Lower lobe of right lung (tissue), 2 donors: ENCODE measurements at regions not wholly inside any gene's neighbourhood (a gene's known extent, or its start where the extent isn't known, plus 50 kb on each side); places are given as distances from the start of the nearest gene placed in this dataset.

Experiments used
- ATAC-seq, 2 donors: fragments of 200-7000 bp; cut with Tn5 transposase; one replicate each; pipeline ENCODE4 v1.9.1; 2020 to 2022; ENCODE audit warnings: mild to moderate bottlenecking in 2 of 2, moderate library complexity in 2 of 2
- DNase-seq: peaks from one replicate; pipeline ENCODE4 v3.0.0-alpha.2; 2020
- H3K27ac ChIP-seq: fragments of 200-600 bp; one replicate; pipeline ENCODE4 v1.8.0; 2022
- H3K27me3 ChIP-seq: fragments of 200-600 bp; one replicate; pipeline ENCODE4 v1.8.0; 2022; ENCODE audit warnings: low read depth
- H3K36me3 ChIP-seq: fragments of 200-600 bp; one replicate; pipeline ENCODE4 v1.8.0; 2022; ENCODE audit warnings: mild to moderate bottlenecking
- H3K4me1 ChIP-seq: fragments of 200-600 bp; one replicate; pipeline ENCODE4 v1.8.0; 2022
- H3K4me3 ChIP-seq: fragments of 200-600 bp; one replicate; pipeline ENCODE4 v1.8.0; 2022; ENCODE audit warnings: mild to moderate bottlenecking
- H3K9me3 ChIP-seq: fragments of 200-600 bp; one replicate; pipeline ENCODE4 v1.8.0; 2022
- CTCF ChIP-seq: fragments of 200-600 bp; IDR thresholded peaks from one replicate; pipeline ENCODE4 v1.8.0; 2022; ENCODE audit warnings: antibody characterized with exemption, mild to moderate bottlenecking
- intact Hi-C: fragments of 100-400 bp; cut with DNase I; formaldehyde crosslinking; loops from one replicate; pipeline ENCODE4 v1.11.0; 2022
- donor health status: DM: no; HTN: yes; CAD: no; lungs with severe emphysema.

GRCh38 chr21:38972078-38972477 is 166.3 kb downstream of the ETS2 start:
- no peak overlapping the region for H3K4me3 ChIP-seq
- H3K27me3 ChIP-seq = no peaks in the 10 kb centered on the region
- no peaks in the 10 kb centered on the region for H3K9me3 ChIP-seq
- no peak for TF ChIP-seq CTCF
- no peaks in the 10 kb centered on the region for H3K4me1 ChIP-seq
- no peaks in the 10 kb centered on the region for H3K36me3 ChIP-seq
- no peak for DNase-seq
- no peak for ATAC-seq
- no peak overlapping the region for H3K27ac ChIP-seq
- intact Hi-C loops = no loop called here

- ATAC-seq (no peak), DNase-seq (no peak)
- no peak overlapping the region for H3K4me3 ChIP-seq
- no peaks in the 10 kb centered on the region for H3K36me3 ChIP-seq
- no peak overlapping the region for H3K27ac ChIP-seq
- no peaks in the 10 kb centered on the region for H3K9me3 ChIP-seq
- intact Hi-C loops = no loop called here
- H3K4me1 ChIP-seq = peaks cover under 1% of the 10 kb centered on the region
- no peak for TF ChIP-seq CTCF
- H3K27me3 ChIP-seq = no peaks in the 10 kb centered on the region
Measured at GRCh38 chr21:38970765-38971164, 165.0 kb downstream of the ETS2 start.

- ATAC-seq (no peak), DNase-seq (no peak)
- peaks cover 7% of the 10 kb centered on the region for H3K4me1 ChIP-seq
- no peaks in the 10 kb centered on the region for H3K27me3 ChIP-seq
- no peaks in the 10 kb centered on the region for H3K9me3 ChIP-seq
- intact Hi-C loops = no loop called here
- no peaks in the 10 kb centered on the region for H3K36me3 ChIP-seq
- no peak overlapping the region for H3K4me3 ChIP-seq
- no peak overlapping the region for H3K27ac ChIP-seq
- TF ChIP-seq CTCF = no peak
Measured at GRCh38 chr21:38968887-38969543, 163.3 kb downstream of the ETS2 start.

GRCh38 chr21:38965910-38966504 is 160.3 kb downstream of the ETS2 start:
- H3K27me3 ChIP-seq = no peaks in the 10 kb centered on the region
- H3K36me3 ChIP-seq = no peaks in the 10 kb centered on the region
- ATAC-seq = peak; percentile 92 to 97
- H3K27ac ChIP-seq = peak overlapping the region; percentile 64
- no peak for TF ChIP-seq CTCF
- peak; percentile 80 for DNase-seq
- H3K9me3 ChIP-seq = no peaks in the 10 kb centered on the region
- intact Hi-C loops = no loop called here
- H3K4me3 ChIP-seq = no peak overlapping the region
- H3K4me1 ChIP-seq = peaks cover 7% of the 10 kb centered on the region

- intact Hi-C loops = no loop called here
- H3K27ac ChIP-seq = no peak overlapping the region
- TF ChIP-seq CTCF = no peak
Measured at GRCh38 chr21:38965241-38965640, 159.5 kb downstream of the ETS2 start.

More at GRCh38 chr21:38965241-38965640, 159.5 kb downstream of the ETS2 start:
- Histone ChIP-seq H3K4me3 (no peak overlapping the region), H3K36me3 (no peaks in the 10 kb centered on the region), H3K9me3 (no peaks in the 10 kb centered on the region), H3K27me3 (no peaks in the 10 kb centered on the region), H3K4me1 (peaks cover 7% of the 10 kb centered on the region)
- ATAC-seq = no peak
- no peak for DNase-seq
